ENCODE measurements at regions not wholly inside any gene's neighbourhood (a gene's known extent, or its start where the extent isn't known, plus 50 kb on each side); places are given as distances from the start of the nearest gene placed in this dataset.
"Not testable (repeated sequence)": the region's sequence is repeated elsewhere in the genome, so short reads cannot be mapped to it uniquely, and the experiment has no call there.

GRCh38 chr1:60916199-60916598, 166.2 kb upstream of the NFIA start:
- Mint-ChIP-seq H3K36me3 (ENCODE audit: low read depth) (no peaks in the 10 kb centered on the region), H3K4me1 (peaks cover 23% of the 10 kb centered on the region), H3K27me3 (ENCODE audit: insufficient read depth) (peaks cover 21% of the 10 kb centered on the region), H3K27ac (no peak overlapping the region), H3K4me3 (no peak overlapping the region), H3K9me3 (no peaks in the 10 kb centered on the region)
- Histone ChIP-seq H3K9ac (ENCODE audit: extremely low read depth, low read length, poor library complexity, severe bottlenecking) (no peak overlapping the region), H3K4me1 (ENCODE audit: control insufficient read depth, insufficient read depth, low read length) (peaks cover 12% of the 10 kb centered on the region), H3K27me3 (ENCODE audit: control insufficient read depth, insufficient read depth, low read length, poor library complexity, severe bottlenecking) (peaks cover 25% of the 10 kb centered on the region), H3K9me3 (ENCODE audit: control insufficient read depth, low read length) (peaks cover 5% of the 10 kb centered on the region), H3K27ac (ENCODE audit: low read depth, low read length) (no peak overlapping the region), H3K36me3 (ENCODE audit: control insufficient read depth, insufficient read depth, low read length) (no peaks in the 10 kb centered on the region), H3K4me3 (ENCODE audit: low read length) (no peak overlapping the region)
- TF ChIP-seq, protein P1, sequence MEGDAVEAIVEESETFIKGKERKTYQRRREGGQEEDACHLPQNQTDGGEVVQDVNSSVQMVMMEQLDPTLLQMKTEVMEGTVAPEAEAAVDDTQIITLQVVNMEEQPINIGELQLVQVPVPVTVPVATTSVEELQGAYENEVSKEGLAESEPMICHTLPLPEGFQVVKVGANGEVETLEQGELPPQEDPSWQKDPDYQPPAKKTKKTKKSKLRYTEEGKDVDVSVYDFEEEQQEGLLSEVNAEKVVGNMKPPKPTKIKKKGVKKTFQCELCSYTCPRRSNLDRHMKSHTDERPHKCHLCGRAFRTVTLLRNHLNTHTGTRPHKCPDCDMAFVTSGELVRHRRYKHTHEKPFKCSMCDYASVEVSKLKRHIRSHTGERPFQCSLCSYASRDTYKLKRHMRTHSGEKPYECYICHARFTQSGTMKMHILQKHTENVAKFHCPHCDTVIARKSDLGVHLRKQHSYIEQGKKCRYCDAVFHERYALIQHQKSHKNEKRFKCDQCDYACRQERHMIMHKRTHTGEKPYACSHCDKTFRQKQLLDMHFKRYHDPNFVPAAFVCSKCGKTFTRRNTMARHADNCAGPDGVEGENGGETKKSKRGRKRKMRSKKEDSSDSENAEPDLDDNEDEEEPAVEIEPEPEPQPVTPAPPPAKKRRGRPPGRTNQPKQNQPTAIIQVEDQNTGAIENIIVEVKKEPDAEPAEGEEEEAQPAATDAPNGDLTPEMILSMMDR (conservative IDR thresholded peaks at IDR 0.05) = no peak
- no peak for DNase-seq

DNA sequence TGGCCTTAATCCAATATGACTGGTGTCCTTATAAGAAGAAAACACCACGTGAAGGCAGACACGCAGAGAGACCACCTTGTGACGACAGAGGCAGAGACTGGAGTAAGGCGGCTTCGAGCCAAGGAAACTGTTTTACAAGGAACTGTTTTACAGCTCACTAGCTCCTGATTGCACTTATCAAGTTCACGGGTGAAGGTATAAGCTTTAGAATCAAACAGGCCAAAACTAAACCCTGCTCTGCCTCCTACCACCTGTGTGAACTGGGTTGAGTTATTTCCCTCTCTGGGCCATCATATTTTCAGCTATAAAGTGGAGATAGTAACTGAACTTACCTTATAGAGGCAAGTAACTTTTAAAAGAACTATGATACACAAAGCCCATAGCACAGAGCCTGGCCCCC, 166.9 kb upstream of the NFIA start:
- H3K4me3 Mint-ChIP-seq = no peak overlapping the region
- peaks cover 6% of the 10 kb centered on the region for H3K4me1 ChIP-seq (ENCODE audit: control insufficient read depth, insufficient read depth, low read length)
- no peak for DNase-seq
- H3K9me3 ChIP-seq (ENCODE audit: control insufficient read depth, low read length) = peaks cover 5% of the 10 kb centered on the region
- H3K27me3 Mint-ChIP-seq (ENCODE audit: insufficient read depth) = peaks cover 23% of the 10 kb centered on the region
- no peak overlapping the region for H3K27ac ChIP-seq (ENCODE audit: low read depth, low read length)
- H3K36me3 Mint-ChIP-seq (ENCODE audit: low read depth) = no peaks in the 10 kb centered on the region
- no peak overlapping the region for H3K4me3 ChIP-seq (ENCODE audit: low read length)
- no peaks in the 10 kb centered on the region for H3K36me3 ChIP-seq (ENCODE audit: control insufficient read depth, insufficient read depth, low read length)
- peaks cover 16% of the 10 kb centered on the region for H3K4me1 Mint-ChIP-seq
- H3K27ac Mint-ChIP-seq = no peak overlapping the region
- WGBS, 2 experiments (ENCODE audit: insufficient coverage in 1 of 2, insufficient read length in 1 of 2) = 81 to 88% methylated on average over 6 of the region's 6 CpGs
- TF ChIP-seq, protein P1 (conservative IDR thresholded peaks at IDR 0.05) = no peak
- H3K27me3 ChIP-seq (ENCODE audit: control insufficient read depth, insufficient read depth, low read length, poor library complexity, severe bottlenecking) = peaks cover 27% of the 10 kb centered on the region
- no peak overlapping the region for H3K9ac ChIP-seq (ENCODE audit: extremely low read depth, low read length, poor library complexity, severe bottlenecking)
- no peaks in the 10 kb centered on the region for H3K9me3 Mint-ChIP-seq

DNA sequence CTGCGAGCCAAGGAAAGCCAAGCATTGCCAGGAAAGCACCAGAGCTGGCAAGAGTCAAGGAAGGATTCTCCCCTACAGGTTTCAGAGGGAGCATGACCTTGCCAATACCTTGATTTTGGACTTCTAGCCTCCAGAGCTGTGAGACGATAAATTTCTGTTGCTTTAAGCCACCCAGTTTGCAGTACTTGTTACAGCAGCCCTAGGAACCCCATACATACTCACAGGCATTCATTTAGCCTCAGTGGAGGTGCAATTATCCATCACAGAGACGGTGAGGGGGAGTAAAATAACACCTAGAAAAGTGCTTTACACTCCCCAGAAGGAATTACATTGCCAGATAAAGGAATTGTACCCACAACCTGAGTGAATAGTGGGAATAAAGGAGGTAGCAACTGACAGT, 167.4 kb upstream of the NFIA start:
- no peaks in the 10 kb centered on the region for H3K36me3 Mint-ChIP-seq (ENCODE audit: low read depth)
- Histone ChIP-seq H3K27ac (ENCODE audit: low read depth, low read length) (no peak overlapping the region), H3K4me3 (ENCODE audit: low read length) (no peak overlapping the region), H3K27me3 (ENCODE audit: control insufficient read depth, insufficient read depth, low read length, poor library complexity, severe bottlenecking) (peaks cover 27% of the 10 kb centered on the region), H3K4me1 (ENCODE audit: control insufficient read depth, insufficient read depth, low read length) (peaks cover 4% of the 10 kb centered on the region), H3K36me3 (ENCODE audit: control insufficient read depth, insufficient read depth, low read length) (no peaks in the 10 kb centered on the region), H3K9ac (ENCODE audit: extremely low read depth, low read length, poor library complexity, severe bottlenecking) (no peak overlapping the region), H3K9me3 (ENCODE audit: control insufficient read depth, low read length) (peaks cover 5% of the 10 kb centered on the region)
- peak; percentile 15 for DNase-seq
- H3K27me3 Mint-ChIP-seq (ENCODE audit: insufficient read depth) = peaks cover 23% of the 10 kb centered on the region
- H3K27ac Mint-ChIP-seq = no peak overlapping the region
- WGBS, 2 experiments (ENCODE audit: insufficient coverage in 1 of 2, insufficient read length in 1 of 2) = 89 to 90% methylated on average over 1 to 3 of the region's 3 CpGs
- no peak overlapping the region for H3K4me3 Mint-ChIP-seq
- peaks cover 16% of the 10 kb centered on the region for H3K4me1 Mint-ChIP-seq
- no peaks in the 10 kb centered on the region for H3K9me3 Mint-ChIP-seq
- TF ChIP-seq, protein P1 (conservative IDR thresholded peaks at IDR 0.05) = no peak

DNA sequence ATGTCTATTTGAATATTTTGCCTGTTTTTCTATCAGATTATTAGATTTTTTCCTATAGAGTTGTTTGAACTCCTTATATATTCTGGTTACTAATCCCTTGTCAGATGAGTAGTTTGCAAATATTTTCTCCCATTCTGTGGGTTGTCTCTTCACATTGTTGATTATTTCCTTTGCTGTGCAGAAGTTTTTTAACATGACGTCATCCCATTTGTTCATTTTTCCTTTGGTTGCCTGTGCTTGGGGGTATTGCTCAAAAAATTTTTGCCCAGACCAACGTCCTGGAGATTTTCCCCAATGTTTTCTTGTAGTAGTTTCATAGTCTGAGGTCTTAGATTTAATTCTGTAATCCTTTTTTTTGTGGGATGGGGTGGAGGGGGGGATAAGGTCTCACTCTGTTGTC, 168.7 kb upstream of the NFIA start:
- H3K9me3 ChIP-seq (ENCODE audit: control insufficient read depth, low read length); H3K4me3 Mint-ChIP-seq; H3K9me3 Mint-ChIP-seq; H3K27ac ChIP-seq (ENCODE audit: low read depth, low read length); DNase-seq; H3K4me3 ChIP-seq (ENCODE audit: low read length); H3K4me1 ChIP-seq (ENCODE audit: control insufficient read depth, insufficient read depth, low read length); H3K36me3 ChIP-seq (ENCODE audit: control insufficient read depth, insufficient read depth, low read length); H3K27ac Mint-ChIP-seq; H3K9ac ChIP-seq (ENCODE audit: extremely low read depth, low read length, poor library complexity, severe bottlenecking); H3K36me3 Mint-ChIP-seq (ENCODE audit: low read depth): not testable (repeated sequence)
- Mint-ChIP-seq H3K27me3 (ENCODE audit: insufficient read depth) (peaks cover 29% of the 10 kb centered on the region), H3K4me1 (peaks cover 16% of the 10 kb centered on the region)
- H3K27me3 ChIP-seq (ENCODE audit: control insufficient read depth, insufficient read depth, low read length, poor library complexity, severe bottlenecking) = peaks cover 33% of the 10 kb centered on the region
- WGBS, 2 experiments (ENCODE audit: insufficient coverage in 1 of 2, insufficient read length in 1 of 2) = 94 to 100% methylated on average over 2 of the region's 2 CpGs
